HG03571 (cell line): ENCODE measurements at regions not wholly inside any gene's neighbourhood (a gene's known extent, or its start where the extent isn't known, plus 50 kb on each side); places are given as distances from the start of the nearest gene placed in this dataset.
"Not testable (repeated sequence)": the region's sequence is repeated elsewhere in the genome, so short reads cannot be mapped to it uniquely, and the experiment has no call there.

Source experiments
- ATAC-seq: cut with Tn5 transposase; IDR thresholded peaks from one replicate; pipeline ENCODE4 v1.9.1; 2021; ENCODE audit not compliant: unreplicated experiment

- ATAC-seq, result no peak
Measured at GRCh38 chr7:108810756-108811385, 241.2 kb downstream of the DNAJB9 start.

GRCh38 chr7:108813251-108814014, 243.8 kb downstream of the DNAJB9 start:
- no peak for ATAC-seq

GRCh38 chr7:108815815-108816214, 246.1 kb downstream of the DNAJB9 start:
- no peak for ATAC-seq

- ATAC-seq, result no peak
Measured at GRCh38 chr7:108818742-108819141, 249.1 kb downstream of the DNAJB9 start.

- ATAC-seq, result no peak
Measured at GRCh38 chr7:108824840-108825580, 255.3 kb downstream of the DNAJB9 start.

GRCh38 chr7:108825581-108825909, 255.9 kb downstream of the DNAJB9 start:
- no peak for ATAC-seq

GRCh38 chr7:108836256-108836655, 266.6 kb downstream of the DNAJB9 start:
- ATAC-seq, result no peak

- ATAC-seq, result no peak
Measured at GRCh38 chr7:108838198-108838597, 268.5 kb downstream of the DNAJB9 start.

- no peak for ATAC-seq
Measured at GRCh38 chr7:108839076-108839475, 269.4 kb downstream of the DNAJB9 start.

GRCh38 chr7:108845951-108846350, 276.3 kb downstream of the DNAJB9 start:
- no peak for ATAC-seq

- ATAC-seq, result no peak
Measured at GRCh38 chr7:108846471-108846870, 276.8 kb downstream of the DNAJB9 start.

GRCh38 chr7:108848486-108848885, 278.8 kb downstream of the DNAJB9 start:
- no peak for ATAC-seq

- ATAC-seq, result no peak
Measured at GRCh38 chr7:108860615-108861014, 290.9 kb downstream of the DNAJB9 start.

GRCh38 chr7:108861071-108861470, 291.4 kb downstream of the DNAJB9 start:
- ATAC-seq, result no peak

GRCh38 chr7:108863227-108863848, 293.7 kb downstream of the DNAJB9 start:
- no peak for ATAC-seq

GRCh38 chr7:108869070-108869469, 299.4 kb downstream of the DNAJB9 start:
- ATAC-seq, result no peak

- no peak for ATAC-seq
Measured at GRCh38 chr7:108875139-108875538, 305.5 kb downstream of the DNAJB9 start.

- no peak for ATAC-seq
Measured at GRCh38 chr7:108890862-108891261, 321.2 kb downstream of the DNAJB9 start.

- no peak for ATAC-seq
Measured at GRCh38 chr7:108908456-108908855, 338.8 kb downstream of the DNAJB9 start.

- ATAC-seq, result no peak
Measured at GRCh38 chr7:108911016-108911415, 341.3 kb downstream of the DNAJB9 start.

- ATAC-seq, result no peak
Measured at GRCh38 chr7:108920490-108920889, 350.8 kb downstream of the DNAJB9 start.

- not testable (repeated sequence) for ATAC-seq
Measured at GRCh38 chr7:108943048-108943447, 373.4 kb downstream of the DNAJB9 start.
